ENCODE measurements at regions not wholly inside any gene's neighbourhood (a gene's known extent, or its start where the extent isn't known, plus 50 kb on each side); places are given as distances from the start of the nearest gene placed in this dataset.
A peak's percentile ranks its signal among the peaks of the same experiment; 100 is the strongest.

DNA sequence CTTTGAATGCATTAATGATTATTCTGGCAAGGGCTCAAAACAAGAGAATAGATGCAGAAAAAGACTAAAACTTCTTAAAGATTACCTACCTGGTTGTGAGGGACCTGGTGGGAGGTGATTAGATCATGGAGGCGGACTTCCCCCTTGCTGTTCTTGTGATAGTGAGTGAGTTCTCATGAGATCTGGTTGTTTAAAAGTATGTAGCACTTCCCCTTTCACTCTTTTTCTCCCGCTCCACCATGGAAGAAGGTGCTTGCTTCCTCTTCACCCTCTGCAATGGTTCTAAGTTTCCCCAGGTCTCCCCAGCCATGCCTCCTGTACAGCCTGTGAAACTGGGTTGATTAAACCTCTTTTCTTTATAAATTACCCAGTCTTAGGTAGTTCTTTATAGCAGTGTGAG, 226.6 kb downstream of the ARHGAP12 start:
- no peak for DNase-seq (ENCODE audit: low spot score)
- no peak for TF ChIP-seq HNF4A (conservative IDR thresholded peaks at IDR 0.05)
- TF ChIP-seq TAF1 (conservative IDR thresholded peaks at IDR 0.05): no peak
- TF ChIP-seq, protein P1, sequence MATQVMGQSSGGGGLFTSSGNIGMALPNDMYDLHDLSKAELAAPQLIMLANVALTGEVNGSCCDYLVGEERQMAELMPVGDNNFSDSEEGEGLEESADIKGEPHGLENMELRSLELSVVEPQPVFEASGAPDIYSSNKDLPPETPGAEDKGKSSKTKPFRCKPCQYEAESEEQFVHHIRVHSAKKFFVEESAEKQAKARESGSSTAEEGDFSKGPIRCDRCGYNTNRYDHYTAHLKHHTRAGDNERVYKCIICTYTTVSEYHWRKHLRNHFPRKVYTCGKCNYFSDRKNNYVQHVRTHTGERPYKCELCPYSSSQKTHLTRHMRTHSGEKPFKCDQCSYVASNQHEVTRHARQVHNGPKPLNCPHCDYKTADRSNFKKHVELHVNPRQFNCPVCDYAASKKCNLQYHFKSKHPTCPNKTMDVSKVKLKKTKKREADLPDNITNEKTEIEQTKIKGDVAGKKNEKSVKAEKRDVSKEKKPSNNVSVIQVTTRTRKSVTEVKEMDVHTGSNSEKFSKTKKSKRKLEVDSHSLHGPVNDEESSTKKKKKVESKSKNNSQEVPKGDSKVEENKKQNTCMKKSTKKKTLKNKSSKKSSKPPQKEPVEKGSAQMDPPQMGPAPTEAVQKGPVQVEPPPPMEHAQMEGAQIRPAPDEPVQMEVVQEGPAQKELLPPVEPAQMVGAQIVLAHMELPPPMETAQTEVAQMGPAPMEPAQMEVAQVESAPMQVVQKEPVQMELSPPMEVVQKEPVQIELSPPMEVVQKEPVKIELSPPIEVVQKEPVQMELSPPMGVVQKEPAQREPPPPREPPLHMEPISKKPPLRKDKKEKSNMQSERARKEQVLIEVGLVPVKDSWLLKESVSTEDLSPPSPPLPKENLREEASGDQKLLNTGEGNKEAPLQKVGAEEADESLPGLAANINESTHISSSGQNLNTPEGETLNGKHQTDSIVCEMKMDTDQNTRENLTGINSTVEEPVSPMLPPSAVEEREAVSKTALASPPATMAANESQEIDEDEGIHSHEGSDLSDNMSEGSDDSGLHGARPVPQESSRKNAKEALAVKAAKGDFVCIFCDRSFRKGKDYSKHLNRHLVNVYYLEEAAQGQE (IDR thresholded peaks at IDR 0.05): no peak
- TF ChIP-seq GABPA (IDR thresholded peaks at IDR 0.05 in 1 of 2, conservative IDR thresholded peaks at IDR 0.05 in 1 of 2): no peak
- no peak for TF ChIP-seq HNF4G (IDR thresholded peaks at IDR 0.05)
- no peak for TF ChIP-seq NR2F2 (IDR thresholded peaks at IDR 0.05)
- no peak for TF ChIP-seq FOXA2 (IDR thresholded peaks at IDR 0.05)
- no peak for TF ChIP-seq SP1 (IDR thresholded peaks at IDR 0.05)
- TF ChIP-seq, protein P2, sequence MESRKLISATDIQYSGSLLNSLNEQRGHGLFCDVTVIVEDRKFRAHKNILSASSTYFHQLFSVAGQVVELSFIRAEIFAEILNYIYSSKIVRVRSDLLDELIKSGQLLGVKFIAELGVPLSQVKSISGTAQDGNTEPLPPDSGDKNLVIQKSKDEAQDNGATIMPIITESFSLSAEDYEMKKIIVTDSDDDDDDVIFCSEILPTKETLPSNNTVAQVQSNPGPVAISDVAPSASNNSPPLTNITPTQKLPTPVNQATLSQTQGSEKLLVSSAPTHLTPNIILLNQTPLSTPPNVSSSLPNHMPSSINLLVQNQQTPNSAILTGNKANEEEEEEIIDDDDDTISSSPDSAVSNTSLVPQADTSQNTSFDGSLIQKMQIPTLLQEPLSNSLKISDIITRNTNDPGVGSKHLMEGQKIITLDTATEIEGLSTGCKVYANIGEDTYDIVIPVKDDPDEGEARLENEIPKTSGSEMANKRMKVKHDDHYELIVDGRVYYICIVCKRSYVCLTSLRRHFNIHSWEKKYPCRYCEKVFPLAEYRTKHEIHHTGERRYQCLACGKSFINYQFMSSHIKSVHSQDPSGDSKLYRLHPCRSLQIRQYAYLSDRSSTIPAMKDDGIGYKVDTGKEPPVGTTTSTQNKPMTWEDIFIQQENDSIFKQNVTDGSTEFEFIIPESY (IDR thresholded peaks at IDR 0.05): no peak
- no peak for TF ChIP-seq RAD21 (IDR thresholded peaks at IDR 0.05)
- TF ChIP-seq, protein P3, sequence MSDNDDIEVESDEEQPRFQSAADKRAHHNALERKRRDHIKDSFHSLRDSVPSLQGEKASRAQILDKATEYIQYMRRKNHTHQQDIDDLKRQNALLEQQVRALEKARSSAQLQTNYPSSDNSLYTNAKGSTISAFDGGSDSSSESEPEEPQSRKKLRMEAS (IDR thresholded peaks at IDR 0.05): no peak
- TF ChIP-seq EGR1 (IDR thresholded peaks at IDR 0.05; ENCODE audit: low read depth in 2 of 2): no peak
- TF ChIP-seq, protein P4, sequence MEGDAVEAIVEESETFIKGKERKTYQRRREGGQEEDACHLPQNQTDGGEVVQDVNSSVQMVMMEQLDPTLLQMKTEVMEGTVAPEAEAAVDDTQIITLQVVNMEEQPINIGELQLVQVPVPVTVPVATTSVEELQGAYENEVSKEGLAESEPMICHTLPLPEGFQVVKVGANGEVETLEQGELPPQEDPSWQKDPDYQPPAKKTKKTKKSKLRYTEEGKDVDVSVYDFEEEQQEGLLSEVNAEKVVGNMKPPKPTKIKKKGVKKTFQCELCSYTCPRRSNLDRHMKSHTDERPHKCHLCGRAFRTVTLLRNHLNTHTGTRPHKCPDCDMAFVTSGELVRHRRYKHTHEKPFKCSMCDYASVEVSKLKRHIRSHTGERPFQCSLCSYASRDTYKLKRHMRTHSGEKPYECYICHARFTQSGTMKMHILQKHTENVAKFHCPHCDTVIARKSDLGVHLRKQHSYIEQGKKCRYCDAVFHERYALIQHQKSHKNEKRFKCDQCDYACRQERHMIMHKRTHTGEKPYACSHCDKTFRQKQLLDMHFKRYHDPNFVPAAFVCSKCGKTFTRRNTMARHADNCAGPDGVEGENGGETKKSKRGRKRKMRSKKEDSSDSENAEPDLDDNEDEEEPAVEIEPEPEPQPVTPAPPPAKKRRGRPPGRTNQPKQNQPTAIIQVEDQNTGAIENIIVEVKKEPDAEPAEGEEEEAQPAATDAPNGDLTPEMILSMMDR (IDR thresholded peaks at IDR 0.05; ENCODE audit: low read depth, low read length, missing input control): no peak
- no peak for TF ChIP-seq FOXA1 (IDR thresholded peaks at IDR 0.05)
- TF ChIP-seq, protein P5, sequence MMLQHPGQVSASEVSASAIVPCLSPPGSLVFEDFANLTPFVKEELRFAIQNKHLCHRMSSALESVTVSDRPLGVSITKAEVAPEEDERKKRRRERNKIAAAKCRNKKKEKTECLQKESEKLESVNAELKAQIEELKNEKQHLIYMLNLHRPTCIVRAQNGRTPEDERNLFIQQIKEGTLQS (IDR thresholded peaks at IDR 0.05): no peak
- no peak for TF ChIP-seq YY1 (IDR thresholded peaks at IDR 0.05)
- TF ChIP-seq JUND (IDR thresholded peaks at IDR 0.05): no peak
- Histone ChIP-seq H3K4me1 (ENCODE audit: control insufficient read depth in 4 of 4, insufficient read depth in 4 of 4, low read length in 3 of 4) (peaks cover 0 to 6% (median 2%) of the 10 kb centered on the region in 4 donors), H3K27me3 (ENCODE audit: control insufficient read depth in 4 of 4, insufficient read depth in 4 of 4, low read length in 3 of 4) (no peaks in the 10 kb centered on the region), H3K36me3 (ENCODE audit: control insufficient read depth in 4 of 4, insufficient read depth in 3 of 4, low read depth in 1 of 4, low read length in 3 of 4) (no peaks in the 10 kb centered on the region), H3K4me3 (ENCODE audit: low read depth in 1 of 3, low read length in 3 of 3) (no peak overlapping the region), H3K9ac (ENCODE audit: low read depth in 1 of 2, low read length in 2 of 2) (no peak overlapping the region), H3K27ac (ENCODE audit: low read depth in 1 of 2, low read length in 2 of 2) (peak overlapping the region; percentile 25 to 35), H3K9me3 (ENCODE audit: control insufficient read depth in 4 of 4, low read length in 3 of 4) (no peaks in the 10 kb centered on the region)
- 89% methylated on average over 2 of the region's 2 CpGs for WGBS

DNA sequence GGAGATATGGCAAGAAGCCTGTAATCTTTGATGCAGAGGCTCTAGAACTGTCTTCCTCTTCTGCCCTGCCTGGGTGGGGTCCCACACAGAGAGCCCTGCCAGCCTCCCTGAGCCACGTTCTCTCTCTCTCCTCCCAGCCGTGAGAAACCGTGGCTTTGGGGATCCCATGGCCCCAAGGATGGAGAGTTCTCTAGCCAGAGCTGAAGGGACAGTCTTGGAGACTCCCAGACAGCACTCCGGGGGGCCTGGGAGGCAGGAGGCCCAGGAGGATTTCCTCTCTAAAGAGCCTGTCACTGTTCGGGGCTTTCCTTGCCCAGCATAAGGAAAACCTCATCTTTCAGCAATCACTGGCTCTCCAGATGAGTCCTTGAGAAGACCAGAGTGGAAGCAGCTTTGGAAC, 227.1 kb downstream of the ARHGAP12 start:
- Histone ChIP-seq H3K27me3 (ENCODE audit: control insufficient read depth in 4 of 4, insufficient read depth in 4 of 4, low read length in 3 of 4) (no peaks in the 10 kb centered on the region), H3K36me3 (ENCODE audit: control insufficient read depth in 4 of 4, insufficient read depth in 3 of 4, low read depth in 1 of 4, low read length in 3 of 4) (no peaks in the 10 kb centered on the region), H3K9ac (ENCODE audit: low read depth in 1 of 2, low read length in 2 of 2) (no peak overlapping the region), H3K9me3 (ENCODE audit: control insufficient read depth in 4 of 4, low read length in 3 of 4) (no peaks in the 10 kb centered on the region), H3K4me3 (ENCODE audit: low read depth in 1 of 3, low read length in 3 of 3) (no peak overlapping the region), H3K4me1 (ENCODE audit: control insufficient read depth in 4 of 4, insufficient read depth in 4 of 4, low read length in 3 of 4) (peaks cover 0 to 2% (median 0%) of the 10 kb centered on the region in 4 donors), H3K27ac (ENCODE audit: low read depth in 1 of 2, low read length in 2 of 2) (peak overlapping the region; percentile 25 to 35)
- no peak for DNase-seq (ENCODE audit: low spot score)
- 70% methylated on average over 5 of the region's 5 CpGs for WGBS
- TF ChIP-seq, protein P1 (IDR thresholded peaks at IDR 0.05): no peak
- TF ChIP-seq FOXA1 (IDR thresholded peaks at IDR 0.05) (no peak), HNF4A (conservative IDR thresholded peaks at IDR 0.05) (no peak), NR2F2 (IDR thresholded peaks at IDR 0.05) (no peak), YY1 (IDR thresholded peaks at IDR 0.05) (no peak), HNF4G (IDR thresholded peaks at IDR 0.05) (no peak), JUND (IDR thresholded peaks at IDR 0.05) (no peak), RXRA (IDR thresholded peaks at IDR 0.05) (no peak), FOXA2 (IDR thresholded peaks at IDR 0.05) (no peak)
- TF ChIP-seq, protein P4 (IDR thresholded peaks at IDR 0.05; ENCODE audit: low read depth, low read length, missing input control): no peak
- TF ChIP-seq, protein P5 (IDR thresholded peaks at IDR 0.05): no peak
